NT2/D1 (cell line): ENCODE measurements at regions not wholly inside any gene's neighbourhood (a gene's known extent, or its start where the extent isn't known, plus 50 kb on each side); places are given as distances from the start of the nearest gene placed in this dataset.

Experiments used
- SUZ12 ChIP-seq: IDR thresholded peaks from 2 replicates; pipeline ENCODE4 v1.6.1; 2011; ENCODE audit not compliant: insufficient read length, insufficient read depth; ENCODE audit errors: extremely low read depth
- YY1 ChIP-seq: IDR thresholded peaks from 2 replicates; pipeline ENCODE4 v1.6.1; 2011; ENCODE audit not compliant: insufficient read length, insufficient read depth
- ZNF274 ChIP-seq: IDR thresholded peaks from 2 replicates; pipeline ENCODE4 v1.6.1; 2011; ENCODE audit warnings: mild to moderate bottlenecking, low read depth, low read length

DNA sequence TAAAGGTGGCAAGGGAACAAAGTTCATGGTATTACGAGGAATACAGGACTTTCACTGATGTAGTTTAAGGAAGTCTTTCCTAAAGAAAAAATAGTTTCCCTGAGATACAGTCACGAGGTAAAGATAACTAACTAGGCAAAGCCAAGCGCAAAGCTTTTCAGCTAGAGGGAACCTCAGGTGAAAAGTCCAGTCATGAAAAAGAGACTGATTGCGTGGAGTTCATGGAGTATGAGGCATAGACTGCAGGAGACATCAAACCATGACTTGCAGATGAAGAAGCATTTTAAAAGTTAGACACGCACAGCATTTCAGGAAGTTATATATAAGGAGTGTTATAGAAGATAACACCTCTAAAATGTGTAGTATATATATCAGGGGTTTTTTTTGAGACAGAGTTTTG, 205.6 kb upstream of the ZNF184 start:
- TF ChIP-seq YY1 (no peak), ZNF274 (no peak), SUZ12 (no peak)
